Endothelial cell (in vitro differentiated cells): ENCODE measurements at regions not wholly inside any gene's neighbourhood (a gene's known extent, or its start where the extent isn't known, plus 50 kb on each side); places are given as distances from the start of the nearest gene placed in this dataset.

Experiments
- DNase-seq: peaks from one replicate; pipeline ENCODE4 v3.0.0; 2021; ENCODE audit warnings: low spot score
- H3K27ac Mint-ChIP-seq: one replicate; pipeline ENCODE4 v1.8.0; 2021; ENCODE audit warnings: mixed read lengths, inconsistent platforms; ENCODE audit not compliant: unreplicated experiment
- H3K27me3 Mint-ChIP-seq: one replicate; pipeline ENCODE4 v1.8.0; 2021; ENCODE audit warnings: mild to moderate bottlenecking, moderate library complexity, mixed read lengths, inconsistent platforms; ENCODE audit not compliant: unreplicated experiment
- H3K36me3 Mint-ChIP-seq: one replicate; pipeline ENCODE4 v1.8.0; 2021; ENCODE audit warnings: mild to moderate bottlenecking, low read depth, mixed read lengths, inconsistent platforms; ENCODE audit not compliant: unreplicated experiment
- H3K4me1 Mint-ChIP-seq: one replicate; pipeline ENCODE4 v1.8.0; 2021; ENCODE audit warnings: mild to moderate bottlenecking, mixed read lengths, inconsistent platforms; ENCODE audit not compliant: unreplicated experiment
- H3K4me3 Mint-ChIP-seq: one replicate; pipeline ENCODE4 v1.8.0; 2021; ENCODE audit warnings: mild to moderate bottlenecking, mixed read lengths, inconsistent platforms; ENCODE audit not compliant: unreplicated experiment
- H3K9me3 Mint-ChIP-seq: one replicate; pipeline ENCODE4 v1.8.0; 2021; ENCODE audit warnings: mixed read lengths, inconsistent platforms; ENCODE audit not compliant: unreplicated experiment
- CTCF ChIP-seq: fragments of 200-600 bp; sonication (generic); IDR thresholded peaks from one replicate; pipeline ENCODE4 v1.5.0; 2021; ENCODE audit warnings: antibody characterized with exemption; ENCODE audit not compliant: unreplicated experiment

- H3K27me3 Mint-ChIP-seq, result no peaks in the 10 kb centered on the region
- no peak overlapping the region for H3K27ac Mint-ChIP-seq
- H3K36me3 Mint-ChIP-seq, result no peaks in the 10 kb centered on the region
- no peaks in the 10 kb centered on the region for H3K9me3 Mint-ChIP-seq
- H3K4me1 Mint-ChIP-seq, result no peaks in the 10 kb centered on the region
- no peak overlapping the region for H3K4me3 Mint-ChIP-seq
- no peak for DNase-seq
- no peak for TF ChIP-seq CTCF
These were observed 634.3 kb upstream of the GOLIM4 start for GRCh38 chr3:168730073-168730472.

GRCh38 chr3:168722091-168722490 is 626.4 kb upstream of the GOLIM4 start:
- no peak for DNase-seq
- no peak for TF ChIP-seq CTCF
- no peaks in the 10 kb centered on the region for H3K9me3 Mint-ChIP-seq
- H3K27ac Mint-ChIP-seq, result no peak overlapping the region
- H3K27me3 Mint-ChIP-seq, result no peaks in the 10 kb centered on the region
- no peaks in the 10 kb centered on the region for H3K4me1 Mint-ChIP-seq
- H3K4me3 Mint-ChIP-seq, result no peak overlapping the region
- H3K36me3 Mint-ChIP-seq, result no peaks in the 10 kb centered on the region

GRCh38 chr3:168714609-168715240 is 619.0 kb upstream of the GOLIM4 start:
- Mint-ChIP-seq H3K9me3 (no peaks in the 10 kb centered on the region), H3K27ac (no peak overlapping the region), H3K36me3 (no peaks in the 10 kb centered on the region), H3K27me3 (no peaks in the 10 kb centered on the region), H3K4me1 (no peaks in the 10 kb centered on the region), H3K4me3 (no peak overlapping the region)
- no peak for DNase-seq
- no peak for TF ChIP-seq CTCF

- Mint-ChIP-seq H3K27ac (no peak overlapping the region), H3K9me3 (no peaks in the 10 kb centered on the region), H3K4me1 (no peaks in the 10 kb centered on the region), H3K36me3 (no peaks in the 10 kb centered on the region), H3K4me3 (no peak overlapping the region), H3K27me3 (no peaks in the 10 kb centered on the region)
- DNase-seq, result no peak
- TF ChIP-seq CTCF, result no peak
These were observed 613.3 kb upstream of the GOLIM4 start for GRCh38 chr3:168709073-168709472.

- Mint-ChIP-seq H3K36me3 (no peaks in the 10 kb centered on the region), H3K27ac (no peak overlapping the region), H3K27me3 (no peaks in the 10 kb centered on the region), H3K9me3 (no peaks in the 10 kb centered on the region), H3K4me1 (no peaks in the 10 kb centered on the region), H3K4me3 (no peak overlapping the region)
- TF ChIP-seq CTCF, result no peak
- DNase-seq, result no peak
These were observed 612.2 kb upstream of the GOLIM4 start for GRCh38 chr3:168707900-168708299.
